Mesenchymal stem cell (in vitro differentiated cells and primary cell): ENCODE measurements at regions not wholly inside any gene's neighbourhood (a gene's known extent, or its start where the extent isn't known, plus 50 kb on each side); places are given as distances from the start of the nearest gene placed in this dataset.

Experiments
- DNase-seq: peaks from one replicate; pipeline ENCODE4 v3.0.0-alpha.2; 2013
- H2AFZ ChIP-seq: one replicate; pipeline ENCODE4 v1.6.1; 2013; ENCODE audit warnings: low read depth, mild to moderate bottlenecking, control low read depth, inconsistent platforms, low read length, moderate library complexity
- H2AK5ac ChIP-seq: 2 replicates; pipeline ENCODE4 v1.6.1; 2013; ENCODE audit warnings: low read length, moderate library complexity, mild to moderate bottlenecking, inconsistent platforms; ENCODE audit not compliant: severe bottlenecking
- H2BK120ac ChIP-seq: one replicate; pipeline ENCODE4 v1.6.1; 2013; ENCODE audit warnings: low read depth, mild to moderate bottlenecking, inconsistent platforms, low read length, moderate library complexity
- H2BK12ac ChIP-seq, 2 experiments: one replicate each; pipeline ENCODE4 v1.6.1; 2013; ENCODE audit warnings: inconsistent platforms in 2 of 2, low read length in 2 of 2, mild to moderate bottlenecking in 2 of 2, moderate library complexity in 2 of 2, control low read depth in 1 of 2
- H2BK15ac ChIP-seq: one replicate; pipeline ENCODE4 v1.6.1; 2013; ENCODE audit warnings: mild to moderate bottlenecking, low read depth, inconsistent platforms; ENCODE audit not compliant: poor library complexity, severe bottlenecking
- H2BK5ac ChIP-seq: 2 replicates; pipeline ENCODE4 v1.6.1; 2013; ENCODE audit warnings: low read depth, mild to moderate bottlenecking, low read length, control low read depth, inconsistent platforms; ENCODE audit not compliant: poor library complexity, severe bottlenecking
- H3K14ac ChIP-seq, 2 experiments: one replicate each; pipeline ENCODE4 v1.6.1; 2013; ENCODE audit warnings: inconsistent platforms in 2 of 2, low read length in 2 of 2, control low read depth in 1 of 2, mild to moderate bottlenecking in 1 of 2, moderate library complexity in 1 of 2
- H3K18ac ChIP-seq, 2 experiments: one replicate each; pipeline ENCODE4 v1.6.1; 2013; ENCODE audit warnings: inconsistent platforms in 2 of 2, low read length in 2 of 2, control low read depth in 1 of 2, low read depth in 1 of 2, mild to moderate bottlenecking in 1 of 2
- H3K23ac ChIP-seq, 2 experiments: one replicate each; pipeline ENCODE4 v1.6.1; 2013; ENCODE audit warnings: inconsistent platforms in 2 of 2, low read length in 2 of 2, mild to moderate bottlenecking in 2 of 2, moderate library complexity in 2 of 2, control low read depth in 1 of 2
- H3K27ac ChIP-seq: 2 replicates; pipeline ENCODE4 v1.5.1; 2013; ENCODE audit warnings: mild to moderate bottlenecking, moderate library complexity, low read length, control low read depth, inconsistent platforms; ENCODE audit not compliant: poor library complexity, severe bottlenecking
- H3K27me3 ChIP-seq, 2 experiments: 2 replicates each; pipeline versions ENCODE4 v1.6.1 to v1.7.0; 2013; ENCODE audit warnings: low read length in 2 of 2, mild to moderate bottlenecking in 2 of 2, moderate library complexity in 2 of 2, control low read depth in 1 of 2, inconsistent platforms in 1 of 2; ENCODE audit not compliant: control insufficient read depth in 1 of 2, insufficient read depth in 1 of 2
- H3K36me3 ChIP-seq, 2 experiments: 2 replicates each; pipeline versions ENCODE4 v1.6.1 to v1.7.0; 2013; ENCODE audit warnings: low read length in 2 of 2, control low read depth in 1 of 2, inconsistent platforms in 1 of 2, low read depth in 1 of 2, mild to moderate bottlenecking in 1 of 2; ENCODE audit not compliant: insufficient read depth in 2 of 2, control insufficient read depth in 1 of 2
- H3K4ac ChIP-seq, 2 experiments: one replicate each; pipeline ENCODE4 v1.6.1; 2013; ENCODE audit warnings: inconsistent platforms in 2 of 2, low read length in 2 of 2, mild to moderate bottlenecking in 2 of 2, moderate library complexity in 2 of 2, control low read depth in 1 of 2, low read depth in 1 of 2
- H3K4me1 ChIP-seq: 2 replicates; pipeline ENCODE4 v1.6.1; 2013; ENCODE audit warnings: low read depth, low read length, control low read depth; ENCODE audit not compliant: control insufficient read depth, insufficient read depth
- H3K4me2 ChIP-seq: 2 replicates; pipeline ENCODE4 v1.6.1; 2013; ENCODE audit warnings: low read length, mild to moderate bottlenecking, inconsistent platforms; ENCODE audit not compliant: poor library complexity, severe bottlenecking
- H3K4me3 ChIP-seq, 2 experiments: 2 replicates each; pipeline versions ENCODE4 v1.5.1 to v1.7.0; 2013; ENCODE audit warnings: low read length in 2 of 2, mild to moderate bottlenecking in 2 of 2, control low read depth in 1 of 2, low read depth in 1 of 2; ENCODE audit not compliant: insufficient read depth in 1 of 2
- H3K79me1 ChIP-seq: replicated peaks from 2 replicates; pipeline ENCODE4 v1.6.1; 2013; ENCODE audit warnings: mild to moderate bottlenecking, control low read depth, low read length, inconsistent platforms; ENCODE audit not compliant: poor library complexity, severe bottlenecking
- H3K9ac ChIP-seq: 2 replicates; pipeline ENCODE4 v1.7.0; 2013; ENCODE audit warnings: mild to moderate bottlenecking, low read length, moderate library complexity
- H3K9me3 ChIP-seq: 2 replicates; pipeline ENCODE4 v1.7.0; 2013; ENCODE audit warnings: mild to moderate bottlenecking, low read length; ENCODE audit not compliant: control insufficient read depth
- H4K8ac ChIP-seq: one replicate; pipeline ENCODE4 v1.6.1; 2013; ENCODE audit warnings: inconsistent platforms, mild to moderate bottlenecking, low read length, moderate library complexity
- H4K91ac ChIP-seq: one replicate; pipeline ENCODE4 v1.6.1; 2013; ENCODE audit warnings: mild to moderate bottlenecking, low read length, inconsistent platforms
- WGBS: methylation state at CpG from one replicate; pipeline ENCODE4 v1.1.7; 2013; ENCODE audit warnings: mixed read lengths; 5-methylcytosine and 5-hydroxymethylcytosine counted together

DNA sequence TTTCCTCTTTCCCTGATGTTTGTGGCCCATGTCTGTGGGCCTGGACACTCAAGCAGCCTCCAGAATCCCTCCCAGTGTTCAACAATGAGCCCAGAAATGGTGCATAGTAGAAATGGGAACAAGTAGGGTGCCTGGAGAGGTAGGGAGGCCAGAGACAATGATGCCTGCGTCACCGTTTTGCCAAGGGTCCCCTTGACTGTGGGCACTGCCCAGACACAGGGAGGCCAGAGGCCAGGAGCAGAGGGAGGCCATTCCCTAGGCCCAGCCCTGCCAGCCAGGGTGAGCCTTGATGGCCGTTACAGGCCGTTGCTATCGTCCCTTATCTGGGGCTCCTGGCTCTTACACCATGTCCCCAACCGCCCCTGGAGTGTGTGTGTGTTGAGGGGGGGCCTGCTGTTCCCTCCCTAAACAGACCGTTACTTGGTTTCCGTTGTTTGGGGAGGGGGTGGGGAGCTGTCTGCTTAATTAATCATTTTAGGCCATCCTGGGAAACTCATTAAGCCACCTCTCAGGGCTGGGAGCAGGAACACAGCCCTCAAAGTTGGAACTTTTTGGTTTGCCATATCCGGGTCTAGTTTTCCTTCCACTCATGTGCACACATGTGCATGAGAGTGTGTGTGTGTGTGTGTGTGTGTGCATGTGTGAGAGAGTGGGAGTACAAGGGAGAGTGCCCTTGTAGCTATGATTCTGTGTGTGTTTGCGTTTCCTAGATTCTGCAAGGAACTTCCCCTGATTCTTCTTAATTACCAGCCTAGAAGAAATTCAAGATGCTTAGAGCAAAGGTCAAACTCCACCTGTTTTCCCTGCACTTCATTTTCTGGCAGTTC, 135.2 kb upstream of the HAAO start:
- Histone ChIP-seq H3K4me3 (no peak overlapping the region), H3K9ac (no peak overlapping the region), H2AK5ac (peak overlapping the region; percentile 80), H2BK15ac (no peak overlapping the region), H3K27ac (no peak overlapping the region), H3K4ac (peak overlapping the region; percentile 49 to 65), H3K4me1 (peaks cover 78% of the 10 kb centered on the region), H2AFZ (peak overlapping the region; percentile 6), H3K79me1 (no peaks in the 10 kb centered on the region), H3K36me3 (no peaks in the 10 kb centered on the region), H3K4me2 (no peak overlapping the region), H2BK120ac (no peak overlapping the region), H2BK5ac (no peak overlapping the region), H2BK12ac (peak overlapping the region in 1 of 2 experiments; percentile 98), H3K23ac (peak overlapping the region in 1 of 2 experiments; percentile 42), H3K27me3 (no peaks in the 10 kb centered on the region), H4K8ac (peak overlapping the region; percentile 49), H3K9me3 (no peaks in the 10 kb centered on the region), H3K14ac (peak overlapping the region in 1 of 2 experiments; percentile 95), H3K18ac (peak overlapping the region; percentile 65 to 93), H4K91ac (peak overlapping the region; percentile 45)
- WGBS, result 45% methylated on average over 7 of the region's 10 CpGs
- DNase-seq, result no peak

DNA sequence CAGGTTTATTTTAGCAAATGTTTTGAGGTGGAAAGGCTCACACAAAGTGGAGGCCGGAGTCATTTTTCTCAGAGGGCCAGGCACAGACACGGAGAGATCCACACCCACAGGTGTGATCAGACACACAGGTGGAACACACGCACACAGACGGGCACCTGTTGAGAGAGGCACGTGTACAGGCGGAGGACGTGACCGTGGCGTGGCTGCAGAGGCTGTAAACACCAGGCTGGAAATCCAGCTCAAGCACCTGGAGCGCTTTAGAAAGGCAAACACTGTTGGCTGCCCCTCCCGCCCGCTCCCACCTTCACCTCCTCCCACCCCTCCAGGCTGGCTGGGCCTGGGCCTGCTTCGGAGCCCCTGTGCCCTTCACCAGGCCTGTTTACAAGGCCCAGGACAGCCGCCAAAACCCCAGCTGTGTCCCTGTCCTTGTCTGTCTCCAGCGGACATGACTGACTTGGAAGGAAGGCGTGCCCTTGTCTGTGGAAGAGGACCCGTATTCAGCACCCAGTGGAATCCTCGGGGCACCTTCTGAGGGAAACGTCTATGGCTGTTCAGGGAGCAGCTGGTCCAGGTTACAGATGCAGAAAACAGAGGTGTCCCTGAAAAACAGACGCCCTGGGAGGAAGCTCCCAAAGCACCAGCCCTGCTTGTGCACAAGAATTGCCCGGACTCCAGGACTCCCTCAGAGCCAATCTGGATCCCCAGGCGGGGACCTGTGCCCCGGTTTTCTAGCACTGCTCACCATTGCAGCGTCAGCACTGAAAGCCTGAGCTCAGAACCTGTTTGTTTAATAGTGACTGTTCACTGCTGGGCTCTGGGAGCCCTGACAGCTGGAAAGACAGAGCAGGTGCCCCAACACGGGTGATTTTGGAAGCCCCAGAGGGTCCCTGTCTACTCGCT, 134.3 kb upstream of the HAAO start:
- WGBS, result 86% methylated on average over 26 of the region's 26 CpGs
- Histone ChIP-seq H3K23ac (no peak overlapping the region), H4K8ac (peak overlapping the region; percentile 82), H3K9me3 (no peaks in the 10 kb centered on the region), H3K27me3 (no peaks in the 10 kb centered on the region), H3K18ac (peak overlapping the region; percentile 65 to 94), H3K36me3 (no peaks in the 10 kb centered on the region), H2BK120ac (peak overlapping the region; percentile 78), H2AFZ (no peak overlapping the region), H3K9ac (peak overlapping the region; percentile 82), H2BK12ac (peak overlapping the region; percentile 12 to 99), H3K14ac (peak overlapping the region in 1 of 2 experiments; percentile 89), H2AK5ac (peak overlapping the region; percentile 80), H3K79me1 (no peaks in the 10 kb centered on the region), H3K4me1 (peaks cover 73% of the 10 kb centered on the region), H3K4me2 (no peak overlapping the region), H2BK15ac (no peak overlapping the region), H3K4ac (peak overlapping the region; percentile 54 to 83), H4K91ac (peak overlapping the region; percentile 55), H2BK5ac (peak overlapping the region; percentile 92), H3K4me3 (no peak overlapping the region), H3K27ac (no peak overlapping the region)
- no peak for DNase-seq

DNA sequence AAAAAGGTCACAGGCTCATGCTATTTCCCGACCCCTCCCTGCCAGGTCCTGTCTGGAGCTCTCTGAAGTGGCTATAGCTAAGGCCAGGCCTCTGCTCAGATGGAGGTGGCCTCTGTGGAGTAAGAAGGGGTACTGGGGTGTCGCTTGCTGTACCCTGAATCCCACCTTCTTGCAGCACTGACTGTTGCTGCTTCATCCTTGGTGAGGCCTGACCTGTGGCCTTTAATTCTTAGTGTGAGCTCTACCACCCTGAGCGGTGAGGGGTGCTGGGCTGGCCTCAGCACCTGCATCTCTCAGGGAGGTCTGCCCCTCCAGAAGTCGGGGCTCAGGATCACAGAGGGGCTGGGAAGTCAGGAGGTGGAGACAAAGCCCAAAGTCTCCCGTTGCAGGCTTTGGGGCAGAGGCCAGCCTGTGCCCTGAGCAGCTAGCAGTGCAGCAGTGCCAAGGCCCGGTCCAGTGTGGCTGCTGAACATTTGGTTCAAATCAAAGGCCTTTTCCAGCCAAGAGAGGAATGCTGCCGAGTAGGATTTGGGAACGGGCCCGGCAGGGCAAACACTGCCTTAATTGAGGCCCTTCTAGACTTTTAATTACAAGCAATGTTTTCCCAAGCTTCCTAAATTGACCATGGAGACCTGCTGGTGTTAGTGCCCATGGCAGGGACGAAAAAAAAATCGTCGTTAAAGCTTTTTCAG, 133.5 kb upstream of the HAAO start:
- Histone ChIP-seq H3K4ac (peak overlapping the region; percentile 37 to 83), H4K91ac (peak overlapping the region; percentile 92), H2AK5ac (peak overlapping the region; percentile 80), H2BK5ac (peak overlapping the region; percentile 92), H3K4me1 (peaks cover 66% of the 10 kb centered on the region), H3K36me3 (no peaks in the 10 kb centered on the region), H2AFZ (no peak overlapping the region), H3K14ac (peak overlapping the region in 1 of 2 experiments; percentile 45), H2BK120ac (peak overlapping the region; percentile 78), H3K27ac (peak overlapping the region; percentile 99), H3K9me3 (no peaks in the 10 kb centered on the region), H3K4me2 (no peak overlapping the region), H3K23ac (no peak overlapping the region), H3K9ac (peak overlapping the region; percentile 82), H2BK15ac (peak overlapping the region; percentile 82), H2BK12ac (peak overlapping the region; percentile 87 to 96), H3K4me3 (no peak overlapping the region), H3K79me1 (no peaks in the 10 kb centered on the region), H3K18ac (peak overlapping the region; percentile 40 to 86), H4K8ac (peak overlapping the region; percentile 42), H3K27me3 (no peaks in the 10 kb centered on the region)
- no peak for DNase-seq
- WGBS, result 81% methylated on average over 12 of the region's 12 CpGs
